Sigmoid colon (tissue), 6 donors: ENCODE measurements at regions not wholly inside any gene's neighbourhood (a gene's known extent, or its start where the extent isn't known, plus 50 kb on each side); places are given as distances from the start of the nearest gene placed in this dataset.

ENCODE experiments used
- DNase-seq: peaks from one replicate; pipeline ENCODE4 v3.0.0-alpha.2; 2019
- H3K27ac ChIP-seq, 4 donors: fragments of 200-600 bp; sonication (generic); one replicate each; pipeline ENCODE4 v1.5.1; 2016 to 2019; ENCODE audit warnings: mild to moderate bottlenecking in 1 of 4
- H3K27me3 ChIP-seq, 3 donors: fragments of 200-600 bp; sonication (generic); one replicate each; pipeline ENCODE4 v1.5.1; 2019; ENCODE audit warnings: mild to moderate bottlenecking in 1 of 3
- H3K36me3 ChIP-seq, 4 donors: fragments of 200-600 bp; sonication (generic); one replicate each; pipeline ENCODE4 v1.5.1; 2016 to 2019
- H3K4me1 ChIP-seq, 4 donors: fragments of 200-600 bp; sonication (generic); one replicate each; pipeline ENCODE4 v1.5.1; 2017 to 2019
- H3K4me3 ChIP-seq, 4 donors: fragments of 200-600 bp; sonication (generic); one replicate each; pipeline ENCODE4 v1.5.1; 2017 to 2019; ENCODE audit warnings: mild to moderate bottlenecking in 2 of 4, moderate library complexity in 1 of 4
- H3K9me3 ChIP-seq, 4 donors: fragments of 200-600 bp in 3 of 4; sonication (generic) in 3 of 4; one replicate each; pipeline versions ENCODE4 v1.5.1 to v1.6.1; 2013 to 2019
- EP300 ChIP-seq, 4 donors: sonication (generic); formaldehyde crosslinking; IDR thresholded peaks; one replicate each; pipeline ENCODE4 v1.6.1; 2017; ENCODE audit warnings: antibody characterized with exemption in 4 of 4
- POLR2A ChIP-seq, 2 donors: fragments of 450-650 bp; IDR thresholded peaks; one replicate each; pipeline ENCODE4 v1.6.1; 2016; ENCODE audit warnings: antibody characterized with exemption in 2 of 2, mild to moderate bottlenecking in 2 of 2, moderate library complexity in 2 of 2
- POLR2AphosphoS5 ChIP-seq, 4 donors: sonication (generic); formaldehyde crosslinking; IDR thresholded peaks; one replicate each; pipeline ENCODE4 v1.6.1; 2017; ENCODE audit warnings: antibody characterized with exemption in 4 of 4
- WGBS, 2 donors: extraction: QIAGEN DNeasy Blood & Tissue Kit; methylation state at CpG; one replicate each; pipeline ENCODE4 v1.1.7; 2013; 5-methylcytosine and 5-hydroxymethylcytosine counted together
- intact Hi-C: fragments of 100-400 bp; cut with DNase I; formaldehyde crosslinking; loops from one replicate; pipeline ENCODE4 v1.15.1; 2023
- TF ChIP-seq, protein P1 (sequence below), 4 experiments: fragments of 450-650 bp in 3 of 4; fragments of 200-600 bp in 1 of 4; IDR thresholded peaks; one replicate each; pipeline ENCODE4 v1.5.1; 2016 to 2019; ENCODE audit warnings: antibody characterized with exemption in 4 of 4, mild to moderate bottlenecking in 3 of 4, moderate library complexity in 2 of 4
- donor health status: healthy with polysubstance abuse.
- donor health status: healthy.

DNA sequence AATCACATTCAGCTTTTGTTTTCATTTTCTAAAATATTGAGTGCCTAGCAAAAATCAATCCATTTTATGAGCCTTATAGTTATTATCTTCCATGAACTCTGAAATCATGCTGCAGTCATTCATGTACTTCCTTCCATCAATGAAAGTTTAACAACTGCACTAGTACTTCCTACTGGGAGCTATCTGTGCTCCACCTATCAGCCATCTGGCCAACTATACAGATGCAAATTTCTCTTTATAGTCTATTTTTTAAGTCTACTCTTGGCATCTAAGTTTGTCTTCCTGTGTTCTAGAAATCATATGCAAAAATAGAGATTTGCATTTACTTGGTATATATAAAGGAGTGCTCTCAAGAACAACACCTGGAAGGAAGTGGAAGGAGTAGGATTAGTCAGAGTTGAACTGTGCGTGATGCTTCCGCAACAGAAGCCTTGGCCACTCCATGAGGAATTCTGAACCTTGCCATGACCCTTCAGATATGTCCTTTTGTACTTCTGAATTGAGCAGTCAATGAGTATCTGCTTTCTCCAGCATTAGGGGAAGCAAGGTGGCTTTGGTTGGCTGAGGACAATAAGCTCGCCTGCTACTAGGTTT, 403.2 kb upstream of the ADAMTS5 start:
- intact Hi-C loops = no loop called here
- Histone ChIP-seq H3K4me1 (peaks cover 0 to 14% (median 5%) of the 10 kb centered on the region in 4 donors), H3K4me3 (no peak overlapping the region), H3K36me3 (no peaks in the 10 kb centered on the region), H3K9me3 (no peaks in the 10 kb centered on the region), H3K27ac (no peak overlapping the region), H3K27me3 (no peaks in the 10 kb centered on the region)
- WGBS, 2 donors = 84 to 94% methylated on average over 3 of the region's 3 CpGs
- DNase-seq = no peak
- TF ChIP-seq, protein P1, sequence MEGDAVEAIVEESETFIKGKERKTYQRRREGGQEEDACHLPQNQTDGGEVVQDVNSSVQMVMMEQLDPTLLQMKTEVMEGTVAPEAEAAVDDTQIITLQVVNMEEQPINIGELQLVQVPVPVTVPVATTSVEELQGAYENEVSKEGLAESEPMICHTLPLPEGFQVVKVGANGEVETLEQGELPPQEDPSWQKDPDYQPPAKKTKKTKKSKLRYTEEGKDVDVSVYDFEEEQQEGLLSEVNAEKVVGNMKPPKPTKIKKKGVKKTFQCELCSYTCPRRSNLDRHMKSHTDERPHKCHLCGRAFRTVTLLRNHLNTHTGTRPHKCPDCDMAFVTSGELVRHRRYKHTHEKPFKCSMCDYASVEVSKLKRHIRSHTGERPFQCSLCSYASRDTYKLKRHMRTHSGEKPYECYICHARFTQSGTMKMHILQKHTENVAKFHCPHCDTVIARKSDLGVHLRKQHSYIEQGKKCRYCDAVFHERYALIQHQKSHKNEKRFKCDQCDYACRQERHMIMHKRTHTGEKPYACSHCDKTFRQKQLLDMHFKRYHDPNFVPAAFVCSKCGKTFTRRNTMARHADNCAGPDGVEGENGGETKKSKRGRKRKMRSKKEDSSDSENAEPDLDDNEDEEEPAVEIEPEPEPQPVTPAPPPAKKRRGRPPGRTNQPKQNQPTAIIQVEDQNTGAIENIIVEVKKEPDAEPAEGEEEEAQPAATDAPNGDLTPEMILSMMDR (IDR thresholded peaks at IDR 0.05) = no peak
- no peak for TF ChIP-seq EP300 (IDR thresholded peaks at IDR 0.05)

DNA sequence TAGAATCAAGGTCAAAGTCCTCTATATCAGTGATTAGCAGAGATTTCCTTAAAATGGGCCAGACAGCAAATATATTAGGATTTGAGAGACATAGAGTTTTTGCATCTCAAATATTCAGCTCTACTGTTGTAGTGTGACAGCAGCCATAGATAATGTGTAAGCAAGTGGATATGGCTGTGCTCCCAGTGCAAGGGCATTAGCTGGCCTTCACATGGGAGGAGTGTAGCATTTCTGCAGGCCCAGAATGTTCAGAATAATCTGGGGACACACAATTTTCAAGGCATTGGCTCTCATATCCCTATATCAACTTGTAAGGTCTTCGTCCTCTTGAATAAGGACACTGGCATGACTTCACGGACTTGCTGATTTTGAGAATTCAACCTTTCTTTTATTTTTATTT, 402.3 kb upstream of the ADAMTS5 start:
- H3K9me3 ChIP-seq = no peaks in the 10 kb centered on the region
- no peak overlapping the region for H3K4me3 ChIP-seq
- WGBS, 2 donors = 91 to 99% methylated on average over 2 of the region's 2 CpGs
- no peak for DNase-seq
- TF ChIP-seq POLR2A (IDR thresholded peaks at IDR 0.05) = no peak
- peaks cover 0 to 14% (median 5%) of the 10 kb centered on the region in 4 donors for H3K4me1 ChIP-seq
- no peaks in the 10 kb centered on the region for H3K27me3 ChIP-seq
- H3K27ac ChIP-seq = no peak overlapping the region
- intact Hi-C loops = no loop called here
- H3K36me3 ChIP-seq = no peaks in the 10 kb centered on the region

- intact Hi-C loops = no loop called here
- DNase-seq = no peak
- WGBS, 2 donors = 57 to 84% methylated on average over 3 of the region's 3 CpGs
Measured at GRCh38 chr21:27366646-27367235, 399.9 kb upstream of the ADAMTS5 start.

DNA sequence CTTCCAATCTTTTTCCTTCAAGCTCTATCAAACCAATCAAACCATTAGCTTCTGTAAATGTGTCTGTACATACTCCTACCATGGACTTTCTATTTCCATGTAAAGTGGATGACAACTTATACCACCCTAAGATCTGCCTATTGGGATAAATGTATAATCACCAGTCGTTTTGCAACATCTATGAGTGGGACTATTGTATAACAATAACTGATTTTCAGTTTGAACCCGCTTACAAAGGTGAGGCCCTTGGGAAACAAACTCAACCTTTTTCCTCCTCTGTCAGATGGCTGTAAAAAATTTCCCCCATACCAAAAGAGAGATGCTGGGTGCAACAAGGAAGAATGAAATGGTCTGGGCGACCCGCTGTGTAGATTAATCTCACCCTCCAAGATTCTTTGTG, 399.1 kb upstream of the ADAMTS5 start:
- no peaks in the 10 kb centered on the region for H3K27me3 ChIP-seq
- 86 to 87% methylated on average over 4 of the region's 4 CpGs for WGBS, 2 donors
- DNase-seq = no peak
- TF ChIP-seq POLR2AphosphoS5 (IDR thresholded peaks at IDR 0.05) = no peak
- TF ChIP-seq, protein P1 (IDR thresholded peaks at IDR 0.05) = no peak
- no peak for TF ChIP-seq POLR2A (IDR thresholded peaks at IDR 0.05)
- TF ChIP-seq EP300 (IDR thresholded peaks at IDR 0.05) = no peak
- H3K4me3 ChIP-seq = no peak overlapping the region
- H3K27ac ChIP-seq = no peak overlapping the region
- no peaks in the 10 kb centered on the region for H3K9me3 ChIP-seq
- no peaks in the 10 kb centered on the region for H3K36me3 ChIP-seq
- intact Hi-C loops = no loop called here
- peaks cover 0 to 4% (median 1%) of the 10 kb centered on the region in 4 donors for H3K4me1 ChIP-seq

More at GRCh38 chr21:27366646-27367235, 399.9 kb upstream of the ADAMTS5 start:
- Histone ChIP-seq H3K9me3 (no peaks in the 10 kb centered on the region), H3K36me3 (no peaks in the 10 kb centered on the region), H3K27me3 (no peaks in the 10 kb centered on the region), H3K4me3 (no peak overlapping the region), H3K27ac (no peak overlapping the region), H3K4me1 (peaks cover 0 to 10% (median 4%) of the 10 kb centered on the region in 4 donors)
- TF ChIP-seq, protein P1 (IDR thresholded peaks at IDR 0.05) = no peak
- TF ChIP-seq POLR2AphosphoS5 (IDR thresholded peaks at IDR 0.05) (no peak), POLR2A (IDR thresholded peaks at IDR 0.05) (no peak), EP300 (IDR thresholded peaks at IDR 0.05) (no peak)

DNA sequence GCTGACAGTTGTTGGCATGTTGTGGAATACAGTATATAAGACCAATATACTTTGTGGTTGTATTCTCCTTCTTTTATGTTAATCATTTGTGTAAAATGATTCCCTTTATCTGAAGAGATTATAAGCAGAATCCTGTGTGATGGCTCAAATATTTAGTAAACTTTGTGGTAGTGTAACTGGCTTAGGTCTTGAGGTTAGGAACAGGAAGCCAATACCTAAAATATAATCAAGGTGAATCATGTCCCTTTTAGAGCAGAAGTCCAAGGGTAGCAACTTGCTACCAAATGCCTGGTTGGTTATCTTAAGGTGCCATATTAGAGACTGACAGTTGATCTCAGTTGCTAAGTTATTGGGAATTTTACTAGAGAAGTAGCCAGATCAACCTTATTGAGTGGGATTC, 398.5 kb upstream of the ADAMTS5 start:
- no peak for DNase-seq
- Histone ChIP-seq H3K9me3 (no peaks in the 10 kb centered on the region), H3K27me3 (no peaks in the 10 kb centered on the region), H3K4me3 (no peak overlapping the region), H3K36me3 (no peaks in the 10 kb centered on the region), H3K4me1 (no peaks in the 10 kb centered on the region), H3K27ac (no peak overlapping the region)
- TF ChIP-seq POLR2A (IDR thresholded peaks at IDR 0.05) (no peak), EP300 (IDR thresholded peaks at IDR 0.05) (no peak), POLR2AphosphoS5 (IDR thresholded peaks at IDR 0.05) (no peak)
- TF ChIP-seq, protein P1 (IDR thresholded peaks at IDR 0.05) = no peak
- intact Hi-C loops = no loop called here
